HG03558 (cell line): ENCODE measurements at regions not wholly inside any gene's neighbourhood (a gene's known extent, or its start where the extent isn't known, plus 50 kb on each side); places are given as distances from the start of the nearest gene placed in this dataset.

Source experiments
- ATAC-seq: cut with Tn5 transposase; IDR thresholded peaks from one replicate; pipeline ENCODE4 v1.9.1; 2021; ENCODE audit warnings: moderate number of reproducible peaks; ENCODE audit not compliant: unreplicated experiment; ENCODE audit errors: extremely low read depth

GRCh38 chr1:219371471-219371870 is 197.8 kb downstream of the LYPLAL1 start:
- no peak for ATAC-seq

GRCh38 chr1:219367496-219367895 is 193.8 kb downstream of the LYPLAL1 start:
- no peak for ATAC-seq

GRCh38 chr1:219365451-219365850 is 191.8 kb downstream of the LYPLAL1 start:
- no peak for ATAC-seq

GRCh38 chr1:219362702-219363101 is 189.0 kb downstream of the LYPLAL1 start:
- no peak for ATAC-seq

- ATAC-seq: no peak
These were observed 185.4 kb downstream of the LYPLAL1 start for GRCh38 chr1:219359126-219359525.

GRCh38 chr1:219358080-219358479 is 184.4 kb downstream of the LYPLAL1 start:
- no peak for ATAC-seq

- no peak for ATAC-seq
These were observed 181.3 kb downstream of the LYPLAL1 start for GRCh38 chr1:219354962-219355361.

- no peak for ATAC-seq
These were observed 179.4 kb downstream of the LYPLAL1 start for GRCh38 chr1:219352961-219353651.

- ATAC-seq: no peak
These were observed 176.7 kb downstream of the LYPLAL1 start for GRCh38 chr1:219350172-219350931.

- ATAC-seq: no peak
These were observed 174.3 kb downstream of the LYPLAL1 start for GRCh38 chr1:219347921-219348391.

- no peak for ATAC-seq
These were observed 173.7 kb downstream of the LYPLAL1 start for GRCh38 chr1:219347376-219347775.

- no peak for ATAC-seq
These were observed 172.3 kb downstream of the LYPLAL1 start for GRCh38 chr1:219345953-219346352.

- no peak for ATAC-seq
These were observed 169.2 kb downstream of the LYPLAL1 start for GRCh38 chr1:219342836-219343235.

- ATAC-seq: no peak
These were observed 167.1 kb downstream of the LYPLAL1 start for GRCh38 chr1:219340796-219341195.

GRCh38 chr1:219339466-219339865 is 165.8 kb downstream of the LYPLAL1 start:
- ATAC-seq: no peak

GRCh38 chr1:219337588-219337987 is 163.9 kb downstream of the LYPLAL1 start:
- ATAC-seq: no peak

- no peak for ATAC-seq
These were observed 159.9 kb downstream of the LYPLAL1 start for GRCh38 chr1:219333626-219334025.

- ATAC-seq: no peak
These were observed 157.7 kb downstream of the LYPLAL1 start for GRCh38 chr1:219331424-219331823.

GRCh38 chr1:219330669-219331068 is 157.0 kb downstream of the LYPLAL1 start:
- no peak for ATAC-seq

- no peak for ATAC-seq
These were observed 156.3 kb downstream of the LYPLAL1 start for GRCh38 chr1:219330001-219330400.

- ATAC-seq: no peak
These were observed 155.9 kb downstream of the LYPLAL1 start for GRCh38 chr1:219329578-219329977.

GRCh38 chr1:219326843-219327242 is 153.2 kb downstream of the LYPLAL1 start:
- ATAC-seq: no peak
